K562 (cell line): ENCODE measurements at regions not wholly inside any gene's neighbourhood (a gene's known extent, or its start where the extent isn't known, plus 50 kb on each side); places are given as distances from the start of the nearest gene placed in this dataset.

Experiments
- CHD2 ChIP-seq: IDR thresholded peaks from 2 replicates; pipeline ENCODE4 v1.6.1; 2011; ENCODE audit warnings: low read depth, low read length
- KAT7 ChIP-seq: sonication (generic); formaldehyde crosslinking; IDR thresholded peaks from 2 replicates; pipeline ENCODE4 v1.8.0; 2022; ENCODE audit warnings: missing genetic modification reagents, mild to moderate bottlenecking, borderline replicate concordance
- KLF16 ChIP-seq: IDR thresholded peaks from 2 replicates; pipeline ENCODE4 v1.6.1; 2016; ENCODE audit warnings: antibody characterized with exemption
- NBN ChIP-seq: fragments of 450-650 bp; IDR thresholded peaks from 2 replicates; pipeline ENCODE4 v1.6.1; 2016; ENCODE audit warnings: low read depth, mild to moderate bottlenecking
- SP1 ChIP-seq: sonication (generic); formaldehyde crosslinking; IDR thresholded peaks from 2 replicates; pipeline ENCODE4 v1.8.1; 2022; ENCODE audit warnings: mild to moderate bottlenecking, missing genetic modification reagents
- WHSC1 ChIP-seq: IDR thresholded peaks from one replicate; pipeline ENCODE4 v1.6.1; 2012; ENCODE audit warnings: low read length, control low read depth, inconsistent platforms
- ZNF561 ChIP-seq: fragments of 450-650 bp; formaldehyde crosslinking; conservative IDR thresholded peaks from 2 replicates; pipeline ENCODE4 v1.4.0; 2020; ENCODE audit warnings: mild to moderate bottlenecking, moderate library complexity
- TF ChIP-seq, protein P1 (sequence below): fragments of 250-450 bp; sonication (Bioruptor Pico); IDR thresholded peaks from 2 replicates; pipeline ENCODE4 v1.5.0; 2021; ENCODE audit warnings: mild to moderate bottlenecking, borderline replicate concordance
- TF ChIP-seq, protein P2 (sequence below), 3 experiments: fragments of 200-800 bp in 1 of 3; fragments of 250-450 bp in 1 of 3; fragments of 450-650 bp in 1 of 3; sonication (Bioruptor Pico) in 1 of 3; sonication (Bioruptor generic) in 1 of 3; formaldehyde crosslinking in 1 of 3; IDR thresholded peaks; 2 replicates each; pipeline versions ENCODE4 v1.6.1 to v1.8.0; 2016 to 2022; ENCODE audit warnings: mild to moderate bottlenecking in 2 of 3, missing genetic modification characterization in 2 of 3, missing compliant biosample characterization in 1 of 3, moderate library complexity in 1 of 3
- TF ChIP-seq, protein P3 (sequence below), 3 experiments: IDR thresholded peaks in 2 of 3; conservative IDR thresholded peaks in 1 of 3; 2 replicates each; pipeline ENCODE4 v1.5.1; 2011 to 2012; ENCODE audit warnings: low read length in 3 of 3, mild to moderate bottlenecking in 3 of 3, control low read depth in 2 of 3, improper control_type of control experiment in 1 of 3, inconsistent platforms in 1 of 3, low read depth in 1 of 3, mixed read lengths in 1 of 3, moderate library complexity in 1 of 3; ENCODE audit not compliant: insufficient read depth in 2 of 3

DNA sequence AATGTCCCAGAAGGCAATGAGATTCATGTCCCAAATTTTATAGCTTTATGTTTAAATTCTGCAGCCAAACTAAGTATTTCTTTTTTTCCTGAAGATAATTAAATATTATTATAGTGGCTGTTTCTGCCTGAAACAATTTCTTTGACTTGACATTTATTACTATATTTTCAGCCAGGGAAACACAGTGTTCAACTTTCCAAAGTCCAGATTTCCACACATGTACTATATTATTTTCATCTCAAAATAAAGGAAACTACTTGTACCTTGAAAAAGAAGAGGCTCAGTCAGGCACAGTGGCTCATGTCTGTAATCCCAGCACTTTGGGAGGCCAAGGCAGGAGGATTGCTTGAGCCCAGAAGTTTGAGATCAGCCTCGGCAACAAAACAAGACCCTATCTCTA lies 77.8 kb upstream of the BTG1 start:
- TF ChIP-seq, protein P1, sequence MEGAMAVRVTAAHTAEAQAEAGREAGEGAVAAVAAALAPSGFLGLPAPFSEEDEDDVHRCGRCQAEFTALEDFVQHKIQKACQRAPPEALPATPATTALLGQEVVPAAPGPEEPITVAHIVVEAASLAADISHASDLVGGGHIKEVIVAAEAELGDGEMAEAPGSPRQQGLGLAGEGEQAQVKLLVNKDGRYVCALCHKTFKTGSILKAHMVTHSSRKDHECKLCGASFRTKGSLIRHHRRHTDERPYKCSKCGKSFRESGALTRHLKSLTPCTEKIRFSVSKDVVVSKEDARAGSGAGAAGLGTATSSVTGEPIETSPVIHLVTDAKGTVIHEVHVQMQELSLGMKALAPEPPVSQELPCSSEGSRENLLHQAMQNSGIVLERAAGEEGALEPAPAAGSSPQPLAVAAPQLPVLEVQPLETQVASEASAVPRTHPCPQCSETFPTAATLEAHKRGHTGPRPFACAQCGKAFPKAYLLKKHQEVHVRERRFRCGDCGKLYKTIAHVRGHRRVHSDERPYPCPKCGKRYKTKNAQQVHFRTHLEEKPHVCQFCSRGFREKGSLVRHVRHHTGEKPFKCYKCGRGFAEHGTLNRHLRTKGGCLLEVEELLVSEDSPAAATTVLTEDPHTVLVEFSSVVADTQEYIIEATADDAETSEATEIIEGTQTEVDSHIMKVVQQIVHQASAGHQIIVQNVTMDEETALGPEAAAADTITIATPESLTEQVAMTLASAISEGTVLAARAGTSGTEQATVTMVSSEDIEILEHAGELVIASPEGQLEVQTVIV (CRISPR knock-in tag): no peak
- TF ChIP-seq KAT7 (CRISPR knock-in tag) (no peak), CHD2 (no peak), KLF16 (no peak), WHSC1 (no peak), NBN (no peak), SP1 (CRISPR knock-in tag) (no peak), ZNF561 (no peak)
- TF ChIP-seq, protein P2, sequence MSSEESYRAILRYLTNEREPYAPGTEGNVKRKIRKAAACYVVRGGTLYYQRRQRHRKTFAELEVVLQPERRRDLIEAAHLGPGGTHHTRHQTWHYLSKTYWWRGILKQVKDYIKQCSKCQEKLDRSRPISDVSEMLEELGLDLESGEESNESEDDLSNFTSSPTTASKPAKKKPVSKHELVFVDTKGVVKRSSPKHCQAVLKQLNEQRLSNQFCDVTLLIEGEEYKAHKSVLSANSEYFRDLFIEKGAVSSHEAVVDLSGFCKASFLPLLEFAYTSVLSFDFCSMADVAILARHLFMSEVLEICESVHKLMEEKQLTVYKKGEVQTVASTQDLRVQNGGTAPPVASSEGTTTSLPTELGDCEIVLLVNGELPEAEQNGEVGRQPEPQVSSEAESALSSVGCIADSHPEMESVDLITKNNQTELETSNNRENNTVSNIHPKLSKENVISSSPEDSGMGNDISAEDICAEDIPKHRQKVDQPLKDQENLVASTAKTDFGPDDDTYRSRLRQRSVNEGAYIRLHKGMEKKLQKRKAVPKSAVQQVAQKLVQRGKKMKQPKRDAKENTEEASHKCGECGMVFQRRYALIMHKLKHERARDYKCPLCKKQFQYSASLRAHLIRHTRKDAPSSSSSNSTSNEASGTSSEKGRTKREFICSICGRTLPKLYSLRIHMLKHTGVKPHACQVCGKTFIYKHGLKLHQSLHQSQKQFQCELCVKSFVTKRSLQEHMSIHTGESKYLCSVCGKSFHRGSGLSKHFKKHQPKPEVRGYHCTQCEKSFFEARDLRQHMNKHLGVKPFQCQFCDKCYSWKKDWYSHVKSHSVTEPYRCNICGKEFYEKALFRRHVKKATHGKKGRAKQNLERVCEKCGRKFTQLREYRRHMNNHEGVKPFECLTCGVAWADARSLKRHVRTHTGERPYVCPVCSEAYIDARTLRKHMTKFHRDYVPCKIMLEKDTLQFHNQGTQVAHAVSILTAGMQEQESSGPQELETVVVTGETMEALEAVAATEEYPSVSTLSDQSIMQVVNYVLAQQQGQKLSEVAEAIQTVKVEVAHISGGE (CRISPR knock-in tag; IDR thresholded peaks at IDR 0.05): no peak
- TF ChIP-seq, protein P3, sequence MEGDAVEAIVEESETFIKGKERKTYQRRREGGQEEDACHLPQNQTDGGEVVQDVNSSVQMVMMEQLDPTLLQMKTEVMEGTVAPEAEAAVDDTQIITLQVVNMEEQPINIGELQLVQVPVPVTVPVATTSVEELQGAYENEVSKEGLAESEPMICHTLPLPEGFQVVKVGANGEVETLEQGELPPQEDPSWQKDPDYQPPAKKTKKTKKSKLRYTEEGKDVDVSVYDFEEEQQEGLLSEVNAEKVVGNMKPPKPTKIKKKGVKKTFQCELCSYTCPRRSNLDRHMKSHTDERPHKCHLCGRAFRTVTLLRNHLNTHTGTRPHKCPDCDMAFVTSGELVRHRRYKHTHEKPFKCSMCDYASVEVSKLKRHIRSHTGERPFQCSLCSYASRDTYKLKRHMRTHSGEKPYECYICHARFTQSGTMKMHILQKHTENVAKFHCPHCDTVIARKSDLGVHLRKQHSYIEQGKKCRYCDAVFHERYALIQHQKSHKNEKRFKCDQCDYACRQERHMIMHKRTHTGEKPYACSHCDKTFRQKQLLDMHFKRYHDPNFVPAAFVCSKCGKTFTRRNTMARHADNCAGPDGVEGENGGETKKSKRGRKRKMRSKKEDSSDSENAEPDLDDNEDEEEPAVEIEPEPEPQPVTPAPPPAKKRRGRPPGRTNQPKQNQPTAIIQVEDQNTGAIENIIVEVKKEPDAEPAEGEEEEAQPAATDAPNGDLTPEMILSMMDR (IDR thresholded peaks at IDR 0.05 in 2 of 3, conservative IDR thresholded peaks at IDR 0.05 in 1 of 3; ENCODE audit: insufficient read depth in 2 of 3, low read depth in 1 of 3, low read length in 3 of 3): no peak
